ENCODE measurements at regions not wholly inside any gene's neighbourhood (a gene's known extent, or its start where the extent isn't known, plus 50 kb on each side); places are given as distances from the start of the nearest gene placed in this dataset.

- Histone ChIP-seq H4K20me1 (ENCODE audit: insufficient read depth) (no peaks in the 10 kb centered on the region), H3K9ac (no peak overlapping the region), H3F3A (ENCODE audit: insufficient read depth) (no peaks in the 10 kb centered on the region), H3K36me3 (ENCODE audit: low read depth) (no peaks in the 10 kb centered on the region), H3K9me2 (ENCODE audit: insufficient read depth) (no peaks in the 10 kb centered on the region), H2AFZ (no peak overlapping the region), H3K79me2 (ENCODE audit: insufficient read depth) (no peaks in the 10 kb centered on the region), H3K27ac (no peak overlapping the region), H3K9me3 (ENCODE audit: low read depth) (no peaks in the 10 kb centered on the region), H3K4me3 (no peak overlapping the region), H3K4me1 (ENCODE audit: insufficient read depth) (no peaks in the 10 kb centered on the region), H3K27me3 (replicated peaks; ENCODE audit: insufficient read depth) (no peaks in the 10 kb centered on the region), H3K4me2 (ENCODE audit: unreplicated experiment) (no peak overlapping the region)
- DNase-seq = peak; percentile 21
- TF ChIP-seq EZH2 (IDR thresholded peaks at IDR 0.05; ENCODE audit: insufficient read depth, poor library complexity, severe bottlenecking) = no peak
- no peak for TF ChIP-seq EZH2phosphoT487 (IDR thresholded peaks at IDR 0.05; ENCODE audit: insufficient read depth, low read depth)
- in situ Hi-C loops (cut with MboI) = no loop called here
Measured at GRCh38 chr7:117993377-117994003, 120.2 kb upstream of the CTTNBP2 start.

GRCh38 chr7:117995850-117996650, 122.8 kb upstream of the CTTNBP2 start:
- Histone ChIP-seq H3K4me1 (ENCODE audit: insufficient read depth) (no peaks in the 10 kb centered on the region), H3K27me3 (replicated peaks; ENCODE audit: insufficient read depth) (no peaks in the 10 kb centered on the region), H3K9me2 (ENCODE audit: insufficient read depth) (no peaks in the 10 kb centered on the region), H2AFZ (no peak overlapping the region), H3K27ac (no peak overlapping the region), H3F3A (ENCODE audit: insufficient read depth) (no peaks in the 10 kb centered on the region), H4K20me1 (ENCODE audit: insufficient read depth) (no peaks in the 10 kb centered on the region), H3K79me2 (ENCODE audit: insufficient read depth) (no peaks in the 10 kb centered on the region), H3K9me3 (ENCODE audit: low read depth) (no peaks in the 10 kb centered on the region), H3K36me3 (ENCODE audit: low read depth) (no peaks in the 10 kb centered on the region), H3K9ac (no peak overlapping the region), H3K4me3 (no peak overlapping the region), H3K4me2 (ENCODE audit: unreplicated experiment) (no peak overlapping the region)
- in situ Hi-C loops (cut with MboI) = no loop called here
- 14 to 20% methylated on average over 8 of the region's 8 CpGs for WGBS, 2 experiments (ENCODE audit: low coverage in 1 of 2, low lambda C conversion rate in 2 of 2, missing lambda C conversion rate in 2 of 2)
- TF ChIP-seq EZH2 (IDR thresholded peaks at IDR 0.05; ENCODE audit: insufficient read depth, poor library complexity, severe bottlenecking) (no peak), EZH2phosphoT487 (IDR thresholded peaks at IDR 0.05; ENCODE audit: insufficient read depth, low read depth) (no peak)
- DNase-seq = no peak

GRCh38 chr7:117997862-117998825, 124.9 kb upstream of the CTTNBP2 start:
- no peak overlapping the region for H3K4me3 ChIP-seq
- no peaks in the 10 kb centered on the region for H3F3A ChIP-seq (ENCODE audit: insufficient read depth)
- H3K9me3 ChIP-seq (ENCODE audit: low read depth) = no peaks in the 10 kb centered on the region
- in situ Hi-C loops (cut with MboI) = no loop called here
- no peak overlapping the region for H3K4me2 ChIP-seq (ENCODE audit: unreplicated experiment)
- H3K27ac ChIP-seq = no peak overlapping the region
- no peaks in the 10 kb centered on the region for H4K20me1 ChIP-seq (ENCODE audit: insufficient read depth)
- H3K36me3 ChIP-seq (ENCODE audit: low read depth) = no peaks in the 10 kb centered on the region
- no peak for DNase-seq
- no peak overlapping the region for H2AFZ ChIP-seq
- no peak for TF ChIP-seq EZH2 (IDR thresholded peaks at IDR 0.05; ENCODE audit: insufficient read depth, poor library complexity, severe bottlenecking)
- no peak for TF ChIP-seq EZH2phosphoT487 (IDR thresholded peaks at IDR 0.05; ENCODE audit: insufficient read depth, low read depth)
- no peaks in the 10 kb centered on the region for H3K4me1 ChIP-seq (ENCODE audit: insufficient read depth)
- WGBS, 2 experiments (ENCODE audit: low coverage in 1 of 2, low lambda C conversion rate in 2 of 2, missing lambda C conversion rate in 2 of 2) = 21 to 22% methylated on average over 7 of the region's 7 CpGs
- H3K27me3 ChIP-seq (replicated peaks; ENCODE audit: insufficient read depth) = no peaks in the 10 kb centered on the region
- H3K9ac ChIP-seq = no peak overlapping the region
- no peaks in the 10 kb centered on the region for H3K9me2 ChIP-seq (ENCODE audit: insufficient read depth)
- no peaks in the 10 kb centered on the region for H3K79me2 ChIP-seq (ENCODE audit: insufficient read depth)

GRCh38 chr7:118000480-118001202, 127.4 kb upstream of the CTTNBP2 start:
- DNase-seq = no peak
- H3K9me2 ChIP-seq (ENCODE audit: insufficient read depth) = no peaks in the 10 kb centered on the region
- WGBS, 2 experiments (ENCODE audit: low coverage in 1 of 2, low lambda C conversion rate in 2 of 2, missing lambda C conversion rate in 2 of 2) = 22 to 23% methylated on average over 6 of the region's 6 CpGs
- H3K27me3 ChIP-seq (replicated peaks; ENCODE audit: insufficient read depth) = no peaks in the 10 kb centered on the region
- no peak overlapping the region for H3K4me3 ChIP-seq
- H4K20me1 ChIP-seq (ENCODE audit: insufficient read depth) = no peaks in the 10 kb centered on the region
- in situ Hi-C loops (cut with MboI) = no loop called here
- H3K4me2 ChIP-seq (ENCODE audit: unreplicated experiment) = no peak overlapping the region
- no peaks in the 10 kb centered on the region for H3K79me2 ChIP-seq (ENCODE audit: insufficient read depth)
- H3F3A ChIP-seq (ENCODE audit: insufficient read depth) = no peaks in the 10 kb centered on the region
- no peak overlapping the region for H3K27ac ChIP-seq
- TF ChIP-seq EZH2 (IDR thresholded peaks at IDR 0.05; ENCODE audit: insufficient read depth, poor library complexity, severe bottlenecking) (no peak), EZH2phosphoT487 (IDR thresholded peaks at IDR 0.05; ENCODE audit: insufficient read depth, low read depth) (no peak)
- H3K9me3 ChIP-seq (ENCODE audit: low read depth) = no peaks in the 10 kb centered on the region
- H2AFZ ChIP-seq = no peak overlapping the region
- H3K9ac ChIP-seq = no peak overlapping the region
- H3K4me1 ChIP-seq (ENCODE audit: insufficient read depth) = no peaks in the 10 kb centered on the region
- H3K36me3 ChIP-seq (ENCODE audit: low read depth) = no peaks in the 10 kb centered on the region

All from GM23248 (cell line).